Gastroesophageal sphincter (tissue), 4 donors: ENCODE measurements at regions not wholly inside any gene's neighbourhood (a gene's known extent, or its start where the extent isn't known, plus 50 kb on each side); places are given as distances from the start of the nearest gene placed in this dataset.

ENCODE experiments used
- ATAC-seq: fragments of 150-250 bp; one replicate; pipeline ENCODE4 v1.9.1; 2016; ENCODE audit warnings: mild to moderate bottlenecking, moderate library complexity
- H3K27ac ChIP-seq, 4 donors: fragments of 200-600 bp; sonication (generic) in 3 of 4; 1 replicate in 3 of 4; 2 replicates in 1 of 4; pipeline ENCODE4 v1.5.1; 2016 to 2019
- H3K27me3 ChIP-seq: fragments of 200-600 bp; sonication (generic); one replicate; pipeline ENCODE4 v1.5.1; 2019
- H3K36me3 ChIP-seq, 2 donors: fragments of 200-600 bp; sonication (generic); one replicate each; pipeline ENCODE4 v1.5.1; 2019; ENCODE audit warnings: control low read depth in 1 of 2
- H3K4me1 ChIP-seq, 3 donors: fragments of 200-600 bp; sonication (generic); 1 replicate in 2 of 3; 2 replicates in 1 of 3; pipeline ENCODE4 v1.5.1; 2016 to 2019; ENCODE audit warnings: control low read depth in 2 of 3
- H3K4me3 ChIP-seq, 2 donors: fragments of 200-600 bp; sonication (generic); one replicate each; pipeline ENCODE4 v1.5.1; 2019; ENCODE audit warnings: mild to moderate bottlenecking in 1 of 2, moderate library complexity in 1 of 2
- H3K9me3 ChIP-seq, 3 donors: fragments of 200-600 bp; sonication (generic); one replicate each; pipeline ENCODE4 v1.5.1; 2017 to 2019; ENCODE audit warnings: control low read depth in 2 of 3
- CTCF ChIP-seq, 4 experiments: fragments of 200-600 bp in 2 of 4; fragments of 450-650 bp in 2 of 4; sonication (generic) in 1 of 4; IDR thresholded peaks; one replicate each; pipeline ENCODE4 v1.5.1; 2017 to 2019; ENCODE audit warnings: antibody characterized with exemption in 4 of 4, mild to moderate bottlenecking in 2 of 4, moderate library complexity in 2 of 4
- EP300 ChIP-seq: sonication (generic); formaldehyde crosslinking; IDR thresholded peaks from one replicate; pipeline ENCODE4 v1.6.1; 2017; ENCODE audit warnings: antibody characterized with exemption, mild to moderate bottlenecking
- POLR2A ChIP-seq, 2 donors: fragments of 450-650 bp; IDR thresholded peaks; one replicate each; pipeline ENCODE4 v1.6.1; 2017; ENCODE audit warnings: antibody characterized with exemption in 2 of 2, mild to moderate bottlenecking in 2 of 2, moderate library complexity in 1 of 2
- POLR2AphosphoS5 ChIP-seq: sonication (generic); formaldehyde crosslinking; IDR thresholded peaks from one replicate; pipeline ENCODE4 v1.6.1; 2017; ENCODE audit warnings: antibody characterized with exemption
- WGBS, 2 donors: methylation state at CpG; one replicate each; pipeline ENCODE4 v1.1.5; 2018; ENCODE audit warnings: low coverage in 1 of 2; 5-methylcytosine and 5-hydroxymethylcytosine counted together

DNA sequence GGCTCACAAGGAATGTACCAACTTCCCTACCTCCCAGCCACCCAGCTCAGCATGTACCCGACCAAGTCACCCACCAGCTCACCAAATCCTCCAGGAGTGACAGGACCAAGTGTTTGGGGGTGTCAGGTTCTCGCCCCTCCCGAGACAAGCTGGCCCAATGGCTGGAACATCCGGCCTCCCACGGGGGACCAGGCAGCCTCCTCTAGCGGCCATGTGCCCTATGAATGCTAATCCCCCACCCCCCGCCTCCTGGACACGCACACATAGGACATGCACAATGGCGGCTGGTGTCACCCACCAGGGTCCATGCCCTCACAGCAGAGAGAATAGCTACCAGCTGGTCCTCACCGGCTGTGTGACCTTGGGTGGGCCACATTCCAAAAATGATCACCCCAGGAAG, 151.0 kb downstream of the MN1 start:
- peak overlapping the region in 2 of 4 donors; percentile 72 for H3K27ac ChIP-seq
- 100% methylated on average over 1 of the region's 10 CpGs; no CpG with 5 or more reads in 1 of the 2 donors for WGBS, 2 donors
- ATAC-seq: no peak

DNA sequence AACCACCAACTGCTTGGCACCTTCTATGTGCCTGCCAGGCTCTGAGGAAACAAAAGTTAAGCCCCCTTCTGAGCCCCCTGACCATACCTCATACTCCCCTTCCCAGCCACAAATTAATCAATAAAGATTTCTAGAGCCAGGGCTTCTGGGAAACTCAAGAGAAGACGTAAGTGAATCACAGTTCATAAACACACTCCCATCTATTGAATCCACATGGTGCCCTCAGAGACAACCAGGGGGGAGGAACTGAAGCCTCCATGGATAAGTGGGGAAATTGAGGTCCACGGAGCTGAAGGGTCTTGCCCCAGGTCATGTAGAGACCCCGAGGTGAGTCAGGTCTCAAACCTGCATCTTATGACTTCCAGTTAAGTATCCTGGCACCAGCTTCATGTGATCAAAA, 150.6 kb downstream of the MN1 start:
- Histone ChIP-seq H3K4me1 (peaks cover 3 to 26% (median 7%) of the 10 kb centered on the region in 3 donors), H3K27ac (peak overlapping the region; percentile 0 to 72 (median 38)), H3K9me3 (no peaks in the 10 kb centered on the region), H3K4me3 (no peak overlapping the region), H3K36me3 (no peaks in the 10 kb centered on the region), H3K27me3 (no peaks in the 10 kb centered on the region)
- WGBS, 2 donors: 60 to 63% methylated on average over 1 to 2 of the region's 3 CpGs
- no peak for ATAC-seq
- no peak for TF ChIP-seq POLR2AphosphoS5
- TF ChIP-seq POLR2A (IDR thresholded peaks at IDR 0.05): no peak
- no peak for TF ChIP-seq EP300
- TF ChIP-seq CTCF (IDR thresholded peaks at IDR 0.05): no peak

More for the DNA sequence above, 151.0 kb downstream of the MN1 start:
- H3K36me3 ChIP-seq: no peaks in the 10 kb centered on the region
- no peaks in the 10 kb centered on the region for H3K9me3 ChIP-seq
- TF ChIP-seq EP300: no peak
- H3K27me3 ChIP-seq: no peaks in the 10 kb centered on the region
- H3K4me1 ChIP-seq: peaks cover 3 to 26% (median 7%) of the 10 kb centered on the region in 3 donors
- H3K4me3 ChIP-seq: no peak overlapping the region

- no peaks in the 10 kb centered on the region for H3K27me3 ChIP-seq
- peak; percentile 82 for ATAC-seq
- H3K36me3 ChIP-seq: no peaks in the 10 kb centered on the region
- H3K4me3 ChIP-seq: no peak overlapping the region
- TF ChIP-seq POLR2A (IDR thresholded peaks at IDR 0.05): no peak
- TF ChIP-seq POLR2AphosphoS5: peak; percentile 63
- TF ChIP-seq CTCF (IDR thresholded peaks at IDR 0.05): peak in 3 of 4 experiments; percentile 15 to 38 (median 28)
- H3K9me3 ChIP-seq: peaks cover 0 to 2% (median 0%) of the 10 kb centered on the region in 3 donors
- H3K27ac ChIP-seq: peak overlapping the region; percentile 0 to 72 (median 38)
- peaks cover 3 to 26% (median 7%) of the 10 kb centered on the region in 3 donors for H3K4me1 ChIP-seq
- WGBS, 2 donors: 22 to 45% methylated on average over 2 to 5 of the region's 5 CpGs
Observed at GRCh38 chr22:27651486-27651885, 150.1 kb downstream of the MN1 start.

DNA sequence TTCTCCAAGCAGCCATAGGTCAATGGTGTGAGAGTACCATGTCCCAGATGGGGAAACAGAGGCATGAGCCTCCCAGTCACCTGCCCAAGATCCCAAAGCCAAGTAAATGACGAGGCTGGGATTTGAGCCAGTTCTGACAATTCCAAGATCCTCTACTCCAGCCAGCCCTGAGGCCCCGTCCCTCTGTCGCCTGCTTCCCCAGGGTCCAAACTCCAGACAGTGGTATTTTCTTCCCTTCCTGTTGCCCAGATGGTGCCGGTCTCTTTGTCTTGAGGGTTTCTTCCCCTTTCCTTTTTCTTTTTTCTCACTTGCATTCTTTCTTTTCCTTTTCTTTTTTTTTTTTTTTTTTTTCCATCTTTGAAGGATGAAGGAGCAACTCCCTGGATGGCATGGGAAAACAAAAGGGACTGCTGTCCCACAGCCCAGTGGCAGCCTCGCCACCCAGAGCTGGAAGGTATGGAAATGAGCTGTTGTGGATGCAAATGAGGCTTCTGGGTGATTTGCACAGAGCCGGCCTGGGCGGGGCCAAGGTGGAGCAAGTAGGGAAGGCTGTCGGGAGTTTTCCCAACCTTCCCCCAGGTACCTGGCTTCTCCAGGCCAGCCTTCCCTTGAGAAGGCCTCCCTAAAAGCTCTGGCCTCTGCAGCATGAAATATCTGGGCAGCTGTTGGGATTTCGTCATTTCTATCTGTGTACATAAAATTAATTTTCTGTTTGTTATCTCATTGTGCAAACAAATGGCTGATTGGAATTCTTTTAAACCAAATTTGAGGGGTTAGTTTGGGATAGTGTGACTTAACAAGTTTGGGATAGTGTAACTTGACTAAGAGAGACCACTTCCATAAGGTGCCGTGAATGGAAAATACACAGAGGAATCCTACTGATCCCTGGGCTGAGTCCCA, 146.8 kb downstream of the MN1 start:
- WGBS, 2 donors: 44 to 53% methylated on average over 5 to 9 of the region's 10 CpGs
- TF ChIP-seq CTCF (IDR thresholded peaks at IDR 0.05): no peak
- no peak for TF ChIP-seq EP300
- TF ChIP-seq POLR2AphosphoS5: no peak
- no peak for TF ChIP-seq POLR2A (IDR thresholded peaks at IDR 0.05)

DNA sequence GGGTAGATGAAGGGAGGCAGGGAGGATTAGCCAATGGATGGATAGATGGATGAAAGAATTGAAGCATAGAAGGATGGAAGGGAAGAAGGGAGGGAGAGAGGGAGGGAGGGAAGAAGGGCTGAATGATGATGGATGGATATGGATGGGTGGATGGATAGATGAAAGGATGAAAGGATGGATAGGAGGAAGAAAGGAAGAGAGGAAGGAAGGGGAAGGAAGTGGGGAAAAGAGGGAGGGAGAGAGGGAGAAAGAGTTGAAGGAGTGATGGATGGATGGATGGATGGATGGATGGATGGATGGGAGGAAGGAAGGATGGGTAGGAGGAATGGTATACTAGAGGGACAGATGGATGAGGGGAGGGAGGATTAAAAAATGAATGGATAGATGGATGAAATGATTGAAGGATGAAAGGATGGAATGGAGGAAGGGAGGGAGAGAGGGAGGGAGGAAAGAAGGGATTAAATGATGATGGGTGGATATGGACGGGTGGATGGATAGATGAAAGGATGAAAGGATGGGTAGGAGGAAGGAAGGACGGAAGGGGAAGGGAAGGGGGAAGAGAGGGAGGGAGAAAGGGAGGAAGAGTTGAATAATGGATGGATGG, 145.9 kb downstream of the MN1 start:
- no peak overlapping the region for H3K4me3 ChIP-seq

More for the DNA sequence above, 146.8 kb downstream of the MN1 start:
- peaks cover 3 to 26% (median 7%) of the 10 kb centered on the region in 3 donors for H3K4me1 ChIP-seq
- no peak for ATAC-seq
- H3K4me3 ChIP-seq: no peak overlapping the region
- H3K9me3 ChIP-seq: peaks cover 0 to 8% (median 0%) of the 10 kb centered on the region in 3 donors
- H3K27me3 ChIP-seq: no peaks in the 10 kb centered on the region
- H3K36me3 ChIP-seq: no peaks in the 10 kb centered on the region
- no peak overlapping the region for H3K27ac ChIP-seq

More for the DNA sequence above, 145.9 kb downstream of the MN1 start:
- no peak overlapping the region for H3K27ac ChIP-seq
- H3K36me3 ChIP-seq: no peaks in the 10 kb centered on the region
- H3K27me3 ChIP-seq: no peaks in the 10 kb centered on the region
- H3K9me3 ChIP-seq: peaks cover 0 to 8% (median 0%) of the 10 kb centered on the region in 3 donors
- no peak for ATAC-seq
- 75 to 80% methylated on average over 2 of the region's 2 CpGs for WGBS, 2 donors
- TF ChIP-seq CTCF (IDR thresholded peaks at IDR 0.05) (no peak), EP300 (no peak), POLR2AphosphoS5 (no peak), POLR2A (IDR thresholded peaks at IDR 0.05) (no peak)
- peaks cover 3 to 23% (median 6%) of the 10 kb centered on the region in 3 donors for H3K4me1 ChIP-seq
